SU-DHL-6 (cell line): ENCODE measurements at regions not wholly inside any gene's neighbourhood (a gene's known extent, or its start where the extent isn't known, plus 50 kb on each side); places are given as distances from the start of the nearest gene placed in this dataset.

Source experiments
- EZH2phosphoT487 ChIP-seq: fragments of 200-600 bp; sonication (generic), shearing (Covaris generic); conservative IDR thresholded peaks from 2 replicates; pipeline ENCODE4 v1.6.1; 2018; ENCODE audit warnings: mild to moderate bottlenecking, antibody characterized with exemption, low read length, moderate library complexity, mixed read lengths
- TF ChIP-seq, protein P1 (sequence below): fragments of 200-600 bp; sonication (generic); IDR thresholded peaks from one replicate; pipeline ENCODE4 v1.5.1; 2017; ENCODE audit warnings: antibody characterized with exemption, mild to moderate bottlenecking, low read length, moderate library complexity; ENCODE audit not compliant: insufficient read depth, poor library complexity, severe bottlenecking

GRCh38 chr20:55540486-55540885 is 464.8 kb downstream of the CBLN4 start:
- TF ChIP-seq, protein P1, sequence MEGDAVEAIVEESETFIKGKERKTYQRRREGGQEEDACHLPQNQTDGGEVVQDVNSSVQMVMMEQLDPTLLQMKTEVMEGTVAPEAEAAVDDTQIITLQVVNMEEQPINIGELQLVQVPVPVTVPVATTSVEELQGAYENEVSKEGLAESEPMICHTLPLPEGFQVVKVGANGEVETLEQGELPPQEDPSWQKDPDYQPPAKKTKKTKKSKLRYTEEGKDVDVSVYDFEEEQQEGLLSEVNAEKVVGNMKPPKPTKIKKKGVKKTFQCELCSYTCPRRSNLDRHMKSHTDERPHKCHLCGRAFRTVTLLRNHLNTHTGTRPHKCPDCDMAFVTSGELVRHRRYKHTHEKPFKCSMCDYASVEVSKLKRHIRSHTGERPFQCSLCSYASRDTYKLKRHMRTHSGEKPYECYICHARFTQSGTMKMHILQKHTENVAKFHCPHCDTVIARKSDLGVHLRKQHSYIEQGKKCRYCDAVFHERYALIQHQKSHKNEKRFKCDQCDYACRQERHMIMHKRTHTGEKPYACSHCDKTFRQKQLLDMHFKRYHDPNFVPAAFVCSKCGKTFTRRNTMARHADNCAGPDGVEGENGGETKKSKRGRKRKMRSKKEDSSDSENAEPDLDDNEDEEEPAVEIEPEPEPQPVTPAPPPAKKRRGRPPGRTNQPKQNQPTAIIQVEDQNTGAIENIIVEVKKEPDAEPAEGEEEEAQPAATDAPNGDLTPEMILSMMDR: no peak
- TF ChIP-seq EZH2phosphoT487: no peak
